DOHH2 (cell line): ENCODE measurements at regions not wholly inside any gene's neighbourhood (a gene's known extent, or its start where the extent isn't known, plus 50 kb on each side); places are given as distances from the start of the nearest gene placed in this dataset.

ENCODE experiments used
- H3F3A ChIP-seq: fragments of 200-600 bp; sonication (generic), shearing (Covaris generic); 2 replicates; pipeline ENCODE4 v1.6.0; 2016; ENCODE audit warnings: antibody characterized with exemption, mild to moderate bottlenecking; ENCODE audit not compliant: control insufficient read depth, insufficient read depth
- H3K27ac ChIP-seq: fragments of 200-600 bp; sonication (generic); 2 replicates; pipeline ENCODE4 v1.5.1; 2014; ENCODE audit warnings: low read depth, mild to moderate bottlenecking, low read length, moderate library complexity
- H3K27me3 ChIP-seq: fragments of 200-600 bp; sonication (generic); 2 replicates; pipeline ENCODE4 v1.6.1; 2014; ENCODE audit warnings: mild to moderate bottlenecking, low read length, mixed read lengths; ENCODE audit not compliant: control insufficient read depth
- H3K36me3 ChIP-seq: fragments of 200-600 bp; sonication (generic); 2 replicates; pipeline ENCODE4 v1.6.1; 2014; ENCODE audit warnings: mild to moderate bottlenecking, low read length, moderate library complexity, mixed read lengths; ENCODE audit not compliant: control insufficient read depth
- H3K4me1 ChIP-seq: fragments of 200-600 bp; sonication (generic); 2 replicates; pipeline ENCODE4 v1.6.1; 2014; ENCODE audit warnings: mild to moderate bottlenecking, low read length, mixed read lengths; ENCODE audit not compliant: control insufficient read depth
- H3K4me2 ChIP-seq: fragments of 200-600 bp; sonication (generic); 2 replicates; pipeline ENCODE4 v1.6.0; 2014; ENCODE audit warnings: mild to moderate bottlenecking, low read length, moderate library complexity
- H3K4me3 ChIP-seq: fragments of 200-600 bp; sonication (generic); 2 replicates; pipeline ENCODE4 v1.5.1; 2014; ENCODE audit warnings: mild to moderate bottlenecking, low read length, mixed read lengths
- H3K79me2 ChIP-seq: fragments of 200-600 bp; sonication (generic); 2 replicates; pipeline ENCODE4 v1.6.1; 2014; ENCODE audit warnings: mild to moderate bottlenecking, low read length, mixed read lengths; ENCODE audit not compliant: control insufficient read depth
- H3K9me2 ChIP-seq: fragments of 200-600 bp; sonication (generic); replicated peaks from 2 replicates; pipeline ENCODE4 v1.6.1; 2014; ENCODE audit warnings: mild to moderate bottlenecking, low read length, mixed read lengths; ENCODE audit not compliant: control insufficient read depth
- H3K9me3 ChIP-seq: fragments of 200-600 bp; sonication (generic); 2 replicates; pipeline ENCODE4 v1.6.1; 2014; ENCODE audit warnings: antibody characterized with exemption, low read length, mixed read lengths; ENCODE audit not compliant: control insufficient read depth, insufficient read depth
- H4K20me1 ChIP-seq: fragments of 200-600 bp; sonication (generic); 2 replicates; pipeline ENCODE4 v1.6.0; 2014; ENCODE audit warnings: low read depth, mild to moderate bottlenecking, antibody characterized with exemption, low read length, moderate library complexity; ENCODE audit not compliant: control insufficient read depth, insufficient read depth
- EZH2phosphoT487 ChIP-seq: fragments of 200-600 bp; sonication (generic); IDR thresholded peaks from 2 replicates; pipeline ENCODE4 v1.6.1; 2017; ENCODE audit warnings: borderline replicate concordance, mild to moderate bottlenecking, antibody characterized with exemption, low read length, moderate library complexity, mixed read lengths
- TF ChIP-seq, protein P1 (sequence below): fragments of 200-600 bp; sonication (generic); IDR thresholded peaks from one replicate; pipeline ENCODE4 v1.5.1; 2014; ENCODE audit warnings: antibody characterized with exemption, mild to moderate bottlenecking, low read depth, low read length; ENCODE audit not compliant: poor library complexity, severe bottlenecking

DNA sequence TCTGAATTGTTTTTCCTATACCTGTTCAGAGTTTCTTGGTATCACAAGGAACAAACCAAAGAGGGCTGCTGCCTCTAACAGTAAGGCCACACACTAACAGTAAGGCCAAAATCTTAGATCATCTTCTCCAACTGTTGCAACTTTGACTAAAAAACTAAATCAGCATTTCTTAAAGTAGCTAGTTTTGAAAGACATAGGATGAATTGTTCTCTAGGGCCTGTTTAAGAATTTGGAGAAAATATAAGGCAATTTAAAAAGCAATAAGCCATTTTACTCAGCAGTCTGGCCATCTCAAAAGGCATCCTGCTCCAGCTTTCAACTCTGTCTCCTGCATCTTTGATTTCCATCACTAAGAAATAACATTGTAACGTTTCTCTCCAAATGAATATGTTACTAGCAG is 105.0 kb upstream of the MON1B start:
- H3K79me2 ChIP-seq = no peaks in the 10 kb centered on the region
- no peaks in the 10 kb centered on the region for H3K9me2 ChIP-seq
- no peaks in the 10 kb centered on the region for H3F3A ChIP-seq
- no peaks in the 10 kb centered on the region for H3K4me1 ChIP-seq
- no peak overlapping the region for H3K4me3 ChIP-seq
- H3K27ac ChIP-seq = no peak overlapping the region
- H3K9me3 ChIP-seq = no peaks in the 10 kb centered on the region
- H3K4me2 ChIP-seq = no peak overlapping the region
- H3K36me3 ChIP-seq = no peaks in the 10 kb centered on the region
- H3K27me3 ChIP-seq = no peaks in the 10 kb centered on the region
- H4K20me1 ChIP-seq = no peaks in the 10 kb centered on the region
- TF ChIP-seq, protein P1, sequence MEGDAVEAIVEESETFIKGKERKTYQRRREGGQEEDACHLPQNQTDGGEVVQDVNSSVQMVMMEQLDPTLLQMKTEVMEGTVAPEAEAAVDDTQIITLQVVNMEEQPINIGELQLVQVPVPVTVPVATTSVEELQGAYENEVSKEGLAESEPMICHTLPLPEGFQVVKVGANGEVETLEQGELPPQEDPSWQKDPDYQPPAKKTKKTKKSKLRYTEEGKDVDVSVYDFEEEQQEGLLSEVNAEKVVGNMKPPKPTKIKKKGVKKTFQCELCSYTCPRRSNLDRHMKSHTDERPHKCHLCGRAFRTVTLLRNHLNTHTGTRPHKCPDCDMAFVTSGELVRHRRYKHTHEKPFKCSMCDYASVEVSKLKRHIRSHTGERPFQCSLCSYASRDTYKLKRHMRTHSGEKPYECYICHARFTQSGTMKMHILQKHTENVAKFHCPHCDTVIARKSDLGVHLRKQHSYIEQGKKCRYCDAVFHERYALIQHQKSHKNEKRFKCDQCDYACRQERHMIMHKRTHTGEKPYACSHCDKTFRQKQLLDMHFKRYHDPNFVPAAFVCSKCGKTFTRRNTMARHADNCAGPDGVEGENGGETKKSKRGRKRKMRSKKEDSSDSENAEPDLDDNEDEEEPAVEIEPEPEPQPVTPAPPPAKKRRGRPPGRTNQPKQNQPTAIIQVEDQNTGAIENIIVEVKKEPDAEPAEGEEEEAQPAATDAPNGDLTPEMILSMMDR = no peak
- TF ChIP-seq EZH2phosphoT487 = no peak

DNA sequence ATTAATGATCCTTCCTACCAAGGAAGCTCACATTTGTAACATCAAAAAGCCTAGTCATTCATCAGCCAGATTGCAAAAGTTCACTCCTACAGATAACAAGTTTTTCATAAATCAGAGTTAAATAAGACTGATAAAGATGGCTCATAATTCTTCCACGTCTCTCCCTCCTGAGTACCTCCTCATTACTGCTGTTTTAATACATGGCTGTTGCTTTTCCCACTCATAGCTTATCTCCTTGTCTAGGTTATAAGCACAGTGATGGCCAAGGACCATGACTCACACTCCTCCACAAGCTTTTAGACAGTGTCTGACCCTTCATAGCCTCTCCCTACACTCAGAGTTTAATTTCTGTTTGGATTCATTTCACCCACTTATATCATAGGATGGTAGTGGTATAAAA is 100.9 kb upstream of the MON1B start:
- Histone ChIP-seq H3K9me2 (no peaks in the 10 kb centered on the region), H4K20me1 (no peaks in the 10 kb centered on the region), H3K9me3 (no peaks in the 10 kb centered on the region), H3F3A (no peaks in the 10 kb centered on the region), H3K4me1 (peaks cover 5% of the 10 kb centered on the region; the same call in 1 of the 2 replicates), H3K4me2 (no peak overlapping the region), H3K4me3 (no peak overlapping the region), H3K27me3 (no peaks in the 10 kb centered on the region), H3K36me3 (no peaks in the 10 kb centered on the region), H3K27ac (no peak overlapping the region), H3K79me2 (no peaks in the 10 kb centered on the region)
- TF ChIP-seq, protein P1 = no peak
- TF ChIP-seq EZH2phosphoT487 = no peak

DNA sequence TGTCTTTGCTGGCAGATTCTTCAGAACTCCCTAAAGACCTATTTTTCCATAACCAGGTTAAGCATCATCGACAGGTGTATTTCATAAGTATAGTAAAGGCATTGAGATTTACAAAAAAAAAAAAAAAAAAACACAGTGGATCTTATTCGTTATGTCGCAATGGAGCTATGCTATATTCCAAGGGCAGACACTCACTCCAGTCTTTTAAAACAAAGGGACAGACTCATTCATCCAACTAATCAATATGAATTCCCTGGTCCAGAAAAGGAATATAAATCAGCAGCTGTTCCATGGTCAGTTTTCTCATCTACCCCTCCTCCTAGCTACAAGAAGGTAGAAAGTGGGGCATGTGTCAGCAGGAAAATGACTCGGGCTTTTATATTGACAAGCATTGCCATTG is 97.7 kb upstream of the MON1B start:
- H3K4me1 ChIP-seq = peaks cover 5% of the 10 kb centered on the region; the same call in 1 of the 2 replicates
- no peaks in the 10 kb centered on the region for H4K20me1 ChIP-seq
- H3F3A ChIP-seq = no peaks in the 10 kb centered on the region
- no peak overlapping the region for H3K4me3 ChIP-seq
- no peak overlapping the region for H3K27ac ChIP-seq
- no peaks in the 10 kb centered on the region for H3K27me3 ChIP-seq
- H3K4me2 ChIP-seq = no peak overlapping the region
- no peaks in the 10 kb centered on the region for H3K9me2 ChIP-seq
- H3K9me3 ChIP-seq = no peaks in the 10 kb centered on the region
- no peaks in the 10 kb centered on the region for H3K79me2 ChIP-seq
- TF ChIP-seq EZH2phosphoT487 = no peak
- no peaks in the 10 kb centered on the region for H3K36me3 ChIP-seq

DNA sequence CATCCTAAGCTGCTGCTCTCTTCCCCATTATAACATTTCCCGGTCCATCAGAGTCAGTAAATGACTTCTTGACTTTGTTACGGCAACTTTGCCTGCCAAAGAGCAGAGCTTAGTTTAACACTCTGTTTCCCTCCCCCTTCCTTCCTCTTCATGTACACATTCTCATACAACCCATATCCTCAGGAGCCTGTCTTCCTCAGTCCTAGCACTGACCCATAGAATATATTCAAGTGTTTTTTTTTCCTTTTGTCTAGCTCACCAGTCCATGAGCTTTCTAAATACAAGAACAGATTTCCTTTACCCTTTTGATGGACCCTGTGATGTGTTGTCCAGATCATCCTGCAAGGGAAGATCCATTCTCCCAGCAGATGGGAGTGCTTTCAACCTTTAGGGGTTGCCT is 97.0 kb upstream of the MON1B start:
- TF ChIP-seq, protein P1 = no peak
- no peak for TF ChIP-seq EZH2phosphoT487
- H3K27me3 ChIP-seq = no peaks in the 10 kb centered on the region

More for the DNA sequence above, 97.0 kb upstream of the MON1B start:
- Histone ChIP-seq H3K27ac (no peak overlapping the region), H3K4me1 (peaks cover 5% of the 10 kb centered on the region; the same call in 1 of the 2 replicates), H3K4me2 (no peak overlapping the region), H3K9me2 (no peaks in the 10 kb centered on the region), H3K4me3 (no peak overlapping the region), H3K9me3 (no peaks in the 10 kb centered on the region), H3F3A (no peaks in the 10 kb centered on the region), H4K20me1 (no peaks in the 10 kb centered on the region), H3K79me2 (no peaks in the 10 kb centered on the region), H3K36me3 (no peaks in the 10 kb centered on the region)
